PC-3 (cell line): ENCODE measurements at regions not wholly inside any gene's neighbourhood (a gene's known extent, or its start where the extent isn't known, plus 50 kb on each side); places are given as distances from the start of the nearest gene placed in this dataset.

Experiments used
- CTCF ChIP-seq: fragments of 300-600 bp; sonication (generic); conservative IDR thresholded peaks from 2 replicates; pipeline ENCODE4 v1.5.1; 2017; ENCODE audit warnings: antibody characterized with exemption, low read depth, mild to moderate bottlenecking, low read length
- EZH2 ChIP-seq: fragments of 300-600 bp; sonication (generic); IDR thresholded peaks from one replicate; pipeline ENCODE4 v1.6.1; 2017; ENCODE audit warnings: antibody characterized with exemption, mild to moderate bottlenecking, low read length; ENCODE audit not compliant: unreplicated experiment
- EZH2phosphoT487 ChIP-seq: fragments of 300-600 bp; sonication (generic); IDR thresholded peaks from 2 replicates; pipeline ENCODE4 v1.6.1; 2018; ENCODE audit warnings: mild to moderate bottlenecking, antibody characterized with exemption, low read length, borderline replicate concordance

DNA sequence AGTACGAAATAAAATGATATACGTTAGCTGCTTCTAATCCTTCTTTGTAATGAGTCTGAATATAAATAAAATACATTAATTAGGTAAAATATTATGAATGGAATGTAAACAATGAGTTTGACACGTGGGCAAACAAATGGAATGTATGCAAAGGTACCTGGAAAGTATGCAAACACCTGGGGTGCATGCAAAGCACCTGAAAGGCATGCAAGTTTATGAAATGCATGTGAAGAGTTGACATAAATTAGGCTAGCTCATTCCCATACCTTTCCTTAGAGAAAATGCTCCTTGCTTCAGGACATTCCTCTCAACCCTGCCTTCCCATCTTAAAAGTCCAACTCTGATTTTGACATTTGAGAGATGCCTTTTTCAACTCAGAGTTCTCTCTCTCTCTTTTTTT lies 140.9 kb downstream of the EDN1 start:
- TF ChIP-seq CTCF (no peak), EZH2 (no peak), EZH2phosphoT487 (no peak)
